Ovary (tissue), 7 donors: ENCODE measurements at regions not wholly inside any gene's neighbourhood (a gene's known extent, or its start where the extent isn't known, plus 50 kb on each side); places are given as distances from the start of the nearest gene placed in this dataset.

Experiments used
- DNase-seq, 5 donors: peaks; one replicate each; pipeline ENCODE4 v3.0.0-alpha.2; 2019 to 2020
- H3K27ac ChIP-seq, 2 donors: fragments of 200-600 bp; one replicate each; pipeline versions ENCODE4 v1.5.1 to v1.8.0; 2019 to 2022
- H3K27me3 ChIP-seq: fragments of 200-600 bp; one replicate; pipeline ENCODE4 v1.8.0; 2022
- H3K36me3 ChIP-seq: fragments of 200-600 bp; sonication (generic); one replicate; pipeline ENCODE4 v1.5.1; 2019
- H3K4me1 ChIP-seq: one replicate; pipeline ENCODE4 v1.8.1; 2013; ENCODE audit warnings: mild to moderate bottlenecking, moderate library complexity; ENCODE audit not compliant: insufficient read depth
- H3K4me3 ChIP-seq: fragments of 200-600 bp; sonication (generic); one replicate; pipeline ENCODE4 v1.5.1; 2017
- H3K9me3 ChIP-seq, 2 donors: fragments of 200-600 bp in 1 of 2; sonication (generic) in 1 of 2; one replicate each; pipeline versions ENCODE4 v1.5.1 to v1.8.1; 2013 to 2019; ENCODE audit warnings: mild to moderate bottlenecking in 1 of 2, moderate library complexity in 1 of 2
- CTCF ChIP-seq, 3 donors: fragments of 450-650 bp in 2 of 3; fragments of 200-600 bp in 1 of 3; IDR thresholded peaks; one replicate each; pipeline versions ENCODE4 v1.5.1 to v1.8.0; 2016 to 2022; ENCODE audit warnings: antibody characterized with exemption in 3 of 3, mild to moderate bottlenecking in 1 of 3
- EP300 ChIP-seq: sonication (generic); formaldehyde crosslinking; IDR thresholded peaks from one replicate; pipeline ENCODE4 v1.6.1; 2017; ENCODE audit warnings: antibody characterized with exemption
- POLR2A ChIP-seq: fragments of 450-650 bp; IDR thresholded peaks from one replicate; pipeline ENCODE4 v1.6.1; 2017; ENCODE audit warnings: antibody characterized with exemption, mild to moderate bottlenecking, moderate library complexity
- WGBS, 3 donors: extraction: QIAGEN DNeasy Blood & Tissue Kit in 1 of 3; methylation state at CpG; one replicate each; pipeline versions ENCODE4 v1.1.5 to v1.1.7; 2013 to 2017; 5-methylcytosine and 5-hydroxymethylcytosine counted together
- intact Hi-C, 4 donors: fragments of 100-400 bp; cut with DNase I; formaldehyde crosslinking; loops; one replicate each; pipeline versions ENCODE4 v1.11.0 to v1.15.1; 2022 to 2023
- donor health status: DM: no; HTN: no; CAD: no; lungs with moderate emphysema.
- donor health status: DM: no; HTN: no; CAD: no.
- donor health status: Bipolar disorder and iron deficiency.
- donor health status: DM: no; HTN: no; CAD: no.
- donor health status: DM: yes; HTN: yes; CAD: no.

- Histone ChIP-seq H3K4me3 (no peak overlapping the region), H3K4me1 (no peaks in the 10 kb centered on the region), H3K36me3 (no peaks in the 10 kb centered on the region), H3K27me3 (no peaks in the 10 kb centered on the region), H3K27ac (no peak overlapping the region), H3K9me3 (no peaks in the 10 kb centered on the region)
- intact Hi-C loops = no loop called here
- no peak for DNase-seq
- TF ChIP-seq CTCF (IDR thresholded peaks at IDR 0.05) (no peak), EP300 (no peak), POLR2A (no peak)
- WGBS, 3 donors = 57 to 82% (median 80%) methylated on average over 2 of the region's 2 CpGs
Observed at GRCh38 chr6:67818322-67818721, 816.8 kb upstream of the ADGRB3 start.

GRCh38 chr6:67815623-67816022, 819.5 kb upstream of the ADGRB3 start:
- Histone ChIP-seq H3K4me3 (no peak overlapping the region), H3K36me3 (no peaks in the 10 kb centered on the region), H3K27me3 (no peaks in the 10 kb centered on the region), H3K27ac (no peak overlapping the region), H3K4me1 (no peaks in the 10 kb centered on the region), H3K9me3 (no peaks in the 10 kb centered on the region)
- no peak for DNase-seq
- intact Hi-C loops = no loop called here
- WGBS, 3 donors = 59 to 72% (median 67%) methylated on average over 2 of the region's 2 CpGs
- TF ChIP-seq EP300 (no peak), CTCF (IDR thresholded peaks at IDR 0.05) (no peak), POLR2A (no peak)

- TF ChIP-seq POLR2A (no peak), CTCF (IDR thresholded peaks at IDR 0.05) (no peak), EP300 (no peak)
- Histone ChIP-seq H3K4me1 (no peaks in the 10 kb centered on the region), H3K27ac (no peak overlapping the region), H3K9me3 (no peaks in the 10 kb centered on the region), H3K36me3 (no peaks in the 10 kb centered on the region), H3K4me3 (no peak overlapping the region), H3K27me3 (no peaks in the 10 kb centered on the region)
- DNase-seq = no peak
- 90 to 91% (median 90%) methylated on average over 3 of the region's 3 CpGs for WGBS, 3 donors
- intact Hi-C loops = no loop called here
Observed at GRCh38 chr6:67814262-67814661, 820.8 kb upstream of the ADGRB3 start.

GRCh38 chr6:67812693-67813092, 822.4 kb upstream of the ADGRB3 start:
- intact Hi-C loops = no loop called here
- 92 to 97% (median 95%) methylated on average over 1 of the region's 1 CpG for WGBS, 3 donors
- H3K4me3 ChIP-seq = no peak overlapping the region

More at GRCh38 chr6:67812693-67813092, 822.4 kb upstream of the ADGRB3 start:
- Histone ChIP-seq H3K36me3 (no peaks in the 10 kb centered on the region), H3K9me3 (no peaks in the 10 kb centered on the region), H3K27ac (no peak overlapping the region), H3K27me3 (no peaks in the 10 kb centered on the region), H3K4me1 (no peaks in the 10 kb centered on the region)
- DNase-seq = no peak
- TF ChIP-seq POLR2A (no peak), EP300 (no peak), CTCF (IDR thresholded peaks at IDR 0.05) (no peak)
